Neural progenitor cell (in vitro differentiated cells): ENCODE measurements at regions not wholly inside any gene's neighbourhood (a gene's known extent, or its start where the extent isn't known, plus 50 kb on each side); places are given as distances from the start of the nearest gene placed in this dataset.

Experiments
- CTCF ChIP-seq: fragments of 200-600 bp; sonication (generic); IDR thresholded peaks from 2 replicates; pipeline ENCODE4 v1.5.1; 2017; ENCODE audit warnings: antibody characterized with exemption, mild to moderate bottlenecking
- EZH2 ChIP-seq: fragments of 200-600 bp; sonication (generic); IDR thresholded peaks from 2 replicates; pipeline ENCODE4 v1.6.1; 2017; ENCODE audit warnings: antibody characterized with exemption, mild to moderate bottlenecking, moderate library complexity
- EZH2phosphoT487 ChIP-seq: fragments of 200-600 bp; sonication (generic); IDR thresholded peaks from 2 replicates; pipeline ENCODE4 v1.6.1; 2017; ENCODE audit warnings: antibody characterized with exemption

- TF ChIP-seq EZH2 (no peak), CTCF (no peak), EZH2phosphoT487 (no peak)
Measured at GRCh38 chr1:66480162-66480561, 53.8 kb upstream of the SGIP1 start.
